WI38 (cell line): ENCODE measurements at regions not wholly inside any gene's neighbourhood (a gene's known extent, or its start where the extent isn't known, plus 50 kb on each side); places are given as distances from the start of the nearest gene placed in this dataset.

Experiments
- H3K4me3 ChIP-seq: 2 replicates; pipeline ENCODE4 v1.5.1; 2011; ENCODE audit warnings: low read depth, mild to moderate bottlenecking, control low read depth, low read length
- CTCF ChIP-seq: IDR thresholded peaks from 2 replicates; pipeline ENCODE4 v1.5.1; 2012; ENCODE audit warnings: low read depth, mild to moderate bottlenecking, control low read depth, low read length

GRCh38 chr3:96071097-96071496, 743.3 kb upstream of the EPHA6 start:
- TF ChIP-seq CTCF: no peak
- no peak overlapping the region for H3K4me3 ChIP-seq

- no peak overlapping the region for H3K4me3 ChIP-seq
- no peak for TF ChIP-seq CTCF
Measured at GRCh38 chr3:96072226-96072625, 742.2 kb upstream of the EPHA6 start.

GRCh38 chr3:96083610-96084009, 730.8 kb upstream of the EPHA6 start:
- no peak for TF ChIP-seq CTCF
- no peak overlapping the region for H3K4me3 ChIP-seq

- TF ChIP-seq CTCF: no peak
- no peak overlapping the region for H3K4me3 ChIP-seq
Measured at GRCh38 chr3:96086018-96086417, 728.4 kb upstream of the EPHA6 start.

GRCh38 chr3:96101006-96101560, 713.3 kb upstream of the EPHA6 start:
- no peak overlapping the region for H3K4me3 ChIP-seq
- no peak for TF ChIP-seq CTCF

GRCh38 chr3:96106701-96107100, 707.7 kb upstream of the EPHA6 start:
- TF ChIP-seq CTCF: no peak
- no peak overlapping the region for H3K4me3 ChIP-seq
